Liver (tissue), 3 donors: ENCODE measurements at regions not wholly inside any gene's neighbourhood (a gene's known extent, or its start where the extent isn't known, plus 50 kb on each side); places are given as distances from the start of the nearest gene placed in this dataset.

Source experiments
- CTCF ChIP-seq: fragments of 150-350 bp; IDR thresholded peaks from 2 replicates; pipeline ENCODE4 v1.5.1; 2017; ENCODE audit warnings: improper control_type of control experiment, low read depth, low read length; ENCODE audit not compliant: missing input control
- GABPA ChIP-seq, 2 donors: IDR thresholded peaks in 1 of 2; conservative IDR thresholded peaks in 1 of 2; 2 replicates each; pipeline ENCODE4 v1.6.1; 2016; ENCODE audit warnings: antibody characterized with exemption in 2 of 2, mild to moderate bottlenecking in 1 of 2, moderate library complexity in 1 of 2
- HNF4A ChIP-seq, 2 donors: conservative IDR thresholded peaks; 2 replicates each; pipeline ENCODE4 v1.6.1; 2016; ENCODE audit warnings: antibody characterized with exemption in 2 of 2, mild to moderate bottlenecking in 2 of 2
- JUND ChIP-seq, 2 donors: IDR thresholded peaks; 2 replicates each; pipeline ENCODE4 v1.6.1; 2016; ENCODE audit warnings: antibody characterized with exemption in 2 of 2
- MAX ChIP-seq: IDR thresholded peaks from 2 replicates; pipeline ENCODE4 v1.6.1; 2016; ENCODE audit warnings: antibody characterized with exemption
- RAD21 ChIP-seq, 2 donors: IDR thresholded peaks; 2 replicates each; pipeline ENCODE4 v1.6.1; 2016; ENCODE audit warnings: antibody characterized with exemption in 2 of 2, mild to moderate bottlenecking in 2 of 2
- REST ChIP-seq: IDR thresholded peaks from 2 replicates; pipeline ENCODE4 v1.6.1; 2016; ENCODE audit warnings: antibody characterized with exemption, mild to moderate bottlenecking
- SP1 ChIP-seq: IDR thresholded peaks from 2 replicates; pipeline ENCODE4 v1.6.1; 2018; ENCODE audit warnings: antibody characterized with exemption, mild to moderate bottlenecking
- TAF1 ChIP-seq: conservative IDR thresholded peaks from 2 replicates; pipeline ENCODE4 v1.6.1; 2016; ENCODE audit warnings: antibody characterized with exemption, mild to moderate bottlenecking
- YY1 ChIP-seq: IDR thresholded peaks from 2 replicates; pipeline ENCODE4 v1.6.1; 2016; ENCODE audit warnings: antibody characterized with exemption, mild to moderate bottlenecking
- donor health status: healthy.
- donor health status: healthy.

- TF ChIP-seq CTCF (no peak), GABPA (IDR thresholded peaks at IDR 0.05 in 1 of 2, conservative IDR thresholded peaks at IDR 0.05 in 1 of 2) (no peak), RAD21 (IDR thresholded peaks at IDR 0.05) (no peak), REST (no peak), MAX (no peak), HNF4A (conservative IDR thresholded peaks at IDR 0.05) (no peak), SP1 (no peak), TAF1 (no peak), YY1 (no peak), JUND (IDR thresholded peaks at IDR 0.05) (no peak)
Measured at GRCh38 chr7:1351881-1352625, 107.2 kb downstream of the MICALL2 start.
